ENCODE measurements at regions not wholly inside any gene's neighbourhood (a gene's known extent, or its start where the extent isn't known, plus 50 kb on each side); places are given as distances from the start of the nearest gene placed in this dataset.

GRCh38 chr3:144317961-144318360 is 346.3 kb downstream of the DIPK2A start:
- no peak for TF ChIP-seq CTCF (IDR thresholded peaks at IDR 0.05)
- TF ChIP-seq POLR2A (IDR thresholded peaks at IDR 0.05): no peak
